ENCODE measurements at regions not wholly inside any gene's neighbourhood (a gene's known extent, or its start where the extent isn't known, plus 50 kb on each side); places are given as distances from the start of the nearest gene placed in this dataset.

GRCh38 chr13:27673911-27674310 lies 52.2 kb downstream of the POLR1D start:
- no peaks in the 10 kb centered on the region for H3K36me3 ChIP-seq (ENCODE audit: control insufficient read depth in 2 of 2, insufficient read depth in 2 of 2, low read length in 1 of 2)
- H3K27ac ChIP-seq (ENCODE audit: low read depth in 2 of 2, low read length in 1 of 2), result no peak overlapping the region
- no peaks in the 10 kb centered on the region for H3K4me1 ChIP-seq (ENCODE audit: control insufficient read depth in 2 of 2, insufficient read depth in 2 of 2, low read length in 1 of 2)
- H3K4me3 ChIP-seq (ENCODE audit: low read depth in 1 of 2, low read length in 2 of 2), result no peak overlapping the region
- no peaks in the 10 kb centered on the region for H3K9me3 ChIP-seq (ENCODE audit: control insufficient read depth in 2 of 2, insufficient read depth in 1 of 2, low read depth in 1 of 2, low read length in 1 of 2)
- WGBS, 2 donors, result 82 to 91% methylated on average over 1 of the region's 1 CpG
- H3K27me3 ChIP-seq (ENCODE audit: control insufficient read depth in 1 of 2, insufficient read depth in 2 of 2, low read length in 2 of 2), result no peaks in the 10 kb centered on the region

GRCh38 chr13:27678306-27679040 lies 56.8 kb downstream of the POLR1D start:
- H3K27me3 ChIP-seq (ENCODE audit: control insufficient read depth in 1 of 2, insufficient read depth in 2 of 2, low read length in 2 of 2), result no peaks in the 10 kb centered on the region
- no peaks in the 10 kb centered on the region for H3K36me3 ChIP-seq (ENCODE audit: control insufficient read depth in 2 of 2, insufficient read depth in 2 of 2, low read length in 1 of 2)
- no peaks in the 10 kb centered on the region for H3K9me3 ChIP-seq (ENCODE audit: control insufficient read depth in 2 of 2, insufficient read depth in 1 of 2, low read depth in 1 of 2, low read length in 1 of 2)
- H3K4me3 ChIP-seq (ENCODE audit: low read depth in 1 of 2, low read length in 2 of 2), result no peak overlapping the region
- WGBS, 2 donors, result 56 to 57% methylated on average over 6 of the region's 6 CpGs
- H3K4me1 ChIP-seq (ENCODE audit: control insufficient read depth in 2 of 2, insufficient read depth in 2 of 2, low read length in 1 of 2), result no peaks in the 10 kb centered on the region
- peak overlapping the region; percentile 50 to 71 for H3K27ac ChIP-seq (ENCODE audit: low read depth in 2 of 2, low read length in 1 of 2)

GRCh38 chr13:27679396-27679795 lies 57.7 kb downstream of the POLR1D start:
- H3K4me1 ChIP-seq (ENCODE audit: control insufficient read depth in 2 of 2, insufficient read depth in 2 of 2, low read length in 1 of 2), result no peaks in the 10 kb centered on the region
- no peak overlapping the region for H3K27ac ChIP-seq (ENCODE audit: low read depth in 2 of 2, low read length in 1 of 2)
- H3K4me3 ChIP-seq (ENCODE audit: low read depth in 1 of 2, low read length in 2 of 2), result no peak overlapping the region
- H3K36me3 ChIP-seq (ENCODE audit: control insufficient read depth in 2 of 2, insufficient read depth in 2 of 2, low read length in 1 of 2), result no peaks in the 10 kb centered on the region
- no peaks in the 10 kb centered on the region for H3K27me3 ChIP-seq (ENCODE audit: control insufficient read depth in 1 of 2, insufficient read depth in 2 of 2, low read length in 2 of 2)
- H3K9me3 ChIP-seq (ENCODE audit: control insufficient read depth in 2 of 2, insufficient read depth in 1 of 2, low read depth in 1 of 2, low read length in 1 of 2), result no peaks in the 10 kb centered on the region
- 91 to 96% methylated on average over 1 of the region's 1 CpG for WGBS, 2 donors

- WGBS, 2 donors, result 82 to 87% methylated on average over 5 of the region's 5 CpGs
Measured at GRCh38 chr13:27679896-27680295, 58.2 kb downstream of the POLR1D start.

GRCh38 chr13:27680465-27680864 lies 58.8 kb downstream of the POLR1D start:
- Histone ChIP-seq H3K36me3 (ENCODE audit: control insufficient read depth in 2 of 2, insufficient read depth in 2 of 2, low read length in 1 of 2) (no peaks in the 10 kb centered on the region), H3K27me3 (ENCODE audit: control insufficient read depth in 1 of 2, insufficient read depth in 2 of 2, low read length in 2 of 2) (no peaks in the 10 kb centered on the region), H3K4me1 (ENCODE audit: control insufficient read depth in 2 of 2, insufficient read depth in 2 of 2, low read length in 1 of 2) (no peaks in the 10 kb centered on the region), H3K4me3 (ENCODE audit: low read depth in 1 of 2, low read length in 2 of 2) (no peak overlapping the region), H3K27ac (ENCODE audit: low read depth in 2 of 2, low read length in 1 of 2) (no peak overlapping the region), H3K9me3 (ENCODE audit: control insufficient read depth in 2 of 2, insufficient read depth in 1 of 2, low read depth in 1 of 2, low read length in 1 of 2) (no peaks in the 10 kb centered on the region)

More at GRCh38 chr13:27679896-27680295, 58.2 kb downstream of the POLR1D start:
- Histone ChIP-seq H3K27ac (ENCODE audit: low read depth in 2 of 2, low read length in 1 of 2) (no peak overlapping the region), H3K9me3 (ENCODE audit: control insufficient read depth in 2 of 2, insufficient read depth in 1 of 2, low read depth in 1 of 2, low read length in 1 of 2) (no peaks in the 10 kb centered on the region), H3K27me3 (ENCODE audit: control insufficient read depth in 1 of 2, insufficient read depth in 2 of 2, low read length in 2 of 2) (no peaks in the 10 kb centered on the region), H3K4me3 (ENCODE audit: low read depth in 1 of 2, low read length in 2 of 2) (no peak overlapping the region), H3K36me3 (ENCODE audit: control insufficient read depth in 2 of 2, insufficient read depth in 2 of 2, low read length in 1 of 2) (no peaks in the 10 kb centered on the region), H3K4me1 (ENCODE audit: control insufficient read depth in 2 of 2, insufficient read depth in 2 of 2, low read length in 1 of 2) (no peaks in the 10 kb centered on the region)

GRCh38 chr13:27691207-27691606 lies 69.5 kb downstream of the POLR1D start:
- no peaks in the 10 kb centered on the region for H3K27me3 ChIP-seq (ENCODE audit: control insufficient read depth in 1 of 2, insufficient read depth in 2 of 2, low read length in 2 of 2)
- no peaks in the 10 kb centered on the region for H3K4me1 ChIP-seq (ENCODE audit: control insufficient read depth in 2 of 2, insufficient read depth in 2 of 2, low read length in 1 of 2)
- H3K36me3 ChIP-seq (ENCODE audit: control insufficient read depth in 2 of 2, insufficient read depth in 2 of 2, low read length in 1 of 2), result no peaks in the 10 kb centered on the region
- 72 to 73% methylated on average over 3 of the region's 3 CpGs for WGBS, 2 donors
- peaks cover 0 to 2% of the 10 kb centered on the region in 2 donors for H3K9me3 ChIP-seq (ENCODE audit: control insufficient read depth in 2 of 2, insufficient read depth in 1 of 2, low read depth in 1 of 2, low read length in 1 of 2)
- no peak overlapping the region for H3K4me3 ChIP-seq (ENCODE audit: low read depth in 1 of 2, low read length in 2 of 2)
- H3K27ac ChIP-seq (ENCODE audit: low read depth in 2 of 2, low read length in 1 of 2), result no peak overlapping the region

GRCh38 chr13:27696731-27697130 lies 75.0 kb downstream of the POLR1D start:
- Histone ChIP-seq H3K4me3 (ENCODE audit: low read depth in 1 of 2, low read length in 2 of 2) (no peak overlapping the region), H3K9me3 (ENCODE audit: control insufficient read depth in 2 of 2, insufficient read depth in 1 of 2, low read depth in 1 of 2, low read length in 1 of 2) (no peaks in the 10 kb centered on the region), H3K27me3 (ENCODE audit: control insufficient read depth in 1 of 2, insufficient read depth in 2 of 2, low read length in 2 of 2) (no peaks in the 10 kb centered on the region), H3K4me1 (ENCODE audit: control insufficient read depth in 2 of 2, insufficient read depth in 2 of 2, low read length in 1 of 2) (no peaks in the 10 kb centered on the region), H3K36me3 (ENCODE audit: control insufficient read depth in 2 of 2, insufficient read depth in 2 of 2, low read length in 1 of 2) (no peaks in the 10 kb centered on the region), H3K27ac (ENCODE audit: low read depth in 2 of 2, low read length in 1 of 2) (no peak overlapping the region)
- WGBS, 2 donors, result 53 to 56% methylated on average over 3 of the region's 3 CpGs

GRCh38 chr13:27699952-27700351 lies 78.3 kb downstream of the POLR1D start:
- H3K9me3 ChIP-seq (ENCODE audit: control insufficient read depth in 2 of 2, insufficient read depth in 1 of 2, low read depth in 1 of 2, low read length in 1 of 2), result no peaks in the 10 kb centered on the region
- H3K4me1 ChIP-seq (ENCODE audit: control insufficient read depth in 2 of 2, insufficient read depth in 2 of 2, low read length in 1 of 2), result no peaks in the 10 kb centered on the region
- no peak overlapping the region for H3K27ac ChIP-seq (ENCODE audit: low read depth in 2 of 2, low read length in 1 of 2)
- H3K4me3 ChIP-seq (ENCODE audit: low read depth in 1 of 2, low read length in 2 of 2), result no peak overlapping the region
- 69 to 81% methylated on average over 4 of the region's 4 CpGs for WGBS, 2 donors
- no peaks in the 10 kb centered on the region for H3K36me3 ChIP-seq (ENCODE audit: control insufficient read depth in 2 of 2, insufficient read depth in 2 of 2, low read length in 1 of 2)
- H3K27me3 ChIP-seq (ENCODE audit: control insufficient read depth in 1 of 2, insufficient read depth in 2 of 2, low read length in 2 of 2), result no peaks in the 10 kb centered on the region

GRCh38 chr13:27704681-27705080 lies 83.0 kb downstream of the POLR1D start:
- WGBS, 2 donors, result 86 to 89% methylated on average over 2 of the region's 2 CpGs
- H3K27me3 ChIP-seq (ENCODE audit: control insufficient read depth in 1 of 2, insufficient read depth in 2 of 2, low read length in 2 of 2), result no peaks in the 10 kb centered on the region
- H3K4me3 ChIP-seq (ENCODE audit: low read depth in 1 of 2, low read length in 2 of 2), result no peak overlapping the region
- no peak overlapping the region for H3K27ac ChIP-seq (ENCODE audit: low read depth in 2 of 2, low read length in 1 of 2)
- no peaks in the 10 kb centered on the region for H3K9me3 ChIP-seq (ENCODE audit: control insufficient read depth in 2 of 2, insufficient read depth in 1 of 2, low read depth in 1 of 2, low read length in 1 of 2)
- H3K36me3 ChIP-seq (ENCODE audit: control insufficient read depth in 2 of 2, insufficient read depth in 2 of 2, low read length in 1 of 2), result no peaks in the 10 kb centered on the region
- H3K4me1 ChIP-seq (ENCODE audit: control insufficient read depth in 2 of 2, insufficient read depth in 2 of 2, low read length in 1 of 2), result no peaks in the 10 kb centered on the region

GRCh38 chr13:27708325-27708724 lies 84.0 kb upstream of the GSX1 start:
- H3K27ac ChIP-seq (ENCODE audit: low read depth in 2 of 2, low read length in 1 of 2), result no peak overlapping the region
- no peaks in the 10 kb centered on the region for H3K36me3 ChIP-seq (ENCODE audit: control insufficient read depth in 2 of 2, insufficient read depth in 2 of 2, low read length in 1 of 2)
- no peaks in the 10 kb centered on the region for H3K4me1 ChIP-seq (ENCODE audit: control insufficient read depth in 2 of 2, insufficient read depth in 2 of 2, low read length in 1 of 2)
- no peak overlapping the region for H3K4me3 ChIP-seq (ENCODE audit: low read depth in 1 of 2, low read length in 2 of 2)
- H3K9me3 ChIP-seq (ENCODE audit: control insufficient read depth in 2 of 2, insufficient read depth in 1 of 2, low read depth in 1 of 2, low read length in 1 of 2), result no peaks in the 10 kb centered on the region
- H3K27me3 ChIP-seq (ENCODE audit: control insufficient read depth in 1 of 2, insufficient read depth in 2 of 2, low read length in 2 of 2), result no peaks in the 10 kb centered on the region
- WGBS, 2 donors, result 85 to 86% methylated on average over 9 of the region's 9 CpGs

Data from esophagus (tissue), 2 donors.